Neuronal stem cell (in vitro differentiated cells): ENCODE measurements at regions not wholly inside any gene's neighbourhood (a gene's known extent, or its start where the extent isn't known, plus 50 kb on each side); places are given as distances from the start of the nearest gene placed in this dataset.

ENCODE experiments used
- DNase-seq: peaks from one replicate; pipeline ENCODE4 v3.0.0-alpha.2; 2013; ENCODE audit warnings: low spot score
- H2AFZ ChIP-seq: one replicate; pipeline ENCODE4 v1.6.1; 2013; ENCODE audit warnings: mild to moderate bottlenecking, low read length, inconsistent platforms
- H2AK5ac ChIP-seq: 2 replicates; pipeline ENCODE4 v1.6.1; 2013; ENCODE audit warnings: low read depth, mild to moderate bottlenecking, inconsistent platforms, low read length, moderate library complexity, mixed read lengths
- H2BK120ac ChIP-seq: 2 replicates; pipeline ENCODE4 v1.6.1; 2013; ENCODE audit warnings: low read depth, mild to moderate bottlenecking, inconsistent platforms, low read length, moderate library complexity, mixed read lengths
- H2BK12ac ChIP-seq: one replicate; pipeline ENCODE4 v1.6.1; 2013; ENCODE audit warnings: low read length, inconsistent platforms
- H2BK15ac ChIP-seq: 2 replicates; pipeline ENCODE4 v1.6.1; 2013; ENCODE audit warnings: mild to moderate bottlenecking, low read length, inconsistent platforms, mixed read lengths
- H2BK5ac ChIP-seq: one replicate; pipeline ENCODE4 v1.6.1; 2013; ENCODE audit warnings: inconsistent platforms, mild to moderate bottlenecking, low read length, moderate library complexity
- H3K14ac ChIP-seq: one replicate; pipeline ENCODE4 v1.6.1; 2013; ENCODE audit warnings: low read length, inconsistent platforms
- H3K18ac ChIP-seq: 2 replicates; pipeline ENCODE4 v1.6.1; 2013; ENCODE audit warnings: low read length, inconsistent platforms
- H3K23ac ChIP-seq: 2 replicates; pipeline ENCODE4 v1.6.1; 2013; ENCODE audit warnings: low read depth, mild to moderate bottlenecking, mixed read lengths, low read length, inconsistent platforms; ENCODE audit not compliant: poor library complexity
- H3K27ac ChIP-seq: replicated peaks from 3 replicates; pipeline ENCODE4 v1.5.1; 2013; ENCODE audit warnings: low read length, inconsistent platforms
- H3K27me3 ChIP-seq, 3 experiments: 2 replicates each; pipeline ENCODE4 v1.6.1; 2013; ENCODE audit warnings: low read length in 3 of 3, mild to moderate bottlenecking in 2 of 3, inconsistent platforms in 1 of 3, low read depth in 1 of 3, mixed read lengths in 1 of 3, moderate library complexity in 1 of 3; ENCODE audit not compliant: control insufficient read depth in 3 of 3, insufficient read depth in 3 of 3
- H3K36me3 ChIP-seq, 2 donors: replicated peaks in 1 of 2; 2 replicates each; pipeline ENCODE4 v1.6.1; 2013; ENCODE audit warnings: low read length in 2 of 2; ENCODE audit not compliant: control insufficient read depth in 2 of 2, insufficient read depth in 2 of 2
- H3K4ac ChIP-seq: 2 replicates; pipeline ENCODE4 v1.6.1; 2013; ENCODE audit warnings: inconsistent platforms, mild to moderate bottlenecking, low read length, moderate library complexity
- H3K4me1 ChIP-seq, 2 donors: 1 replicate in 1 of 2; 2 replicates in 1 of 2; pipeline ENCODE4 v1.6.1; 2013; ENCODE audit warnings: low read length in 2 of 2, low read depth in 1 of 2; ENCODE audit not compliant: control insufficient read depth in 2 of 2, insufficient read depth in 1 of 2
- H3K4me2 ChIP-seq: one replicate; pipeline ENCODE4 v1.6.1; 2013; ENCODE audit warnings: mild to moderate bottlenecking, low read length, inconsistent platforms; ENCODE audit not compliant: insufficient read depth, poor library complexity, severe bottlenecking
- H3K4me3 ChIP-seq, 2 donors: 2 replicates each; pipeline ENCODE4 v1.5.1; 2013; ENCODE audit warnings: low read length in 2 of 2, mild to moderate bottlenecking in 2 of 2, inconsistent platforms in 1 of 2, moderate library complexity in 1 of 2
- H3K79me1 ChIP-seq: one replicate; pipeline ENCODE4 v1.6.1; 2013; ENCODE audit warnings: low read depth, mild to moderate bottlenecking, inconsistent platforms, low read length, moderate library complexity
- H3K9ac ChIP-seq: one replicate; pipeline ENCODE4 v1.6.1; 2013; ENCODE audit warnings: mild to moderate bottlenecking, low read depth, low read length, inconsistent platforms; ENCODE audit not compliant: poor library complexity
- H3K9me3 ChIP-seq, 2 donors: replicated peaks in 1 of 2; 2 replicates each; pipeline versions ENCODE3 to v1.6.1; 2013; ENCODE audit warnings: low read length in 2 of 2, mild to moderate bottlenecking in 2 of 2, inconsistent platforms in 1 of 2, low read depth in 1 of 2, mixed read lengths in 1 of 2, moderate library complexity in 1 of 2; ENCODE audit not compliant: control insufficient read depth in 2 of 2, insufficient read depth in 1 of 2
- H4K8ac ChIP-seq: one replicate; pipeline ENCODE4 v1.6.1; 2013; ENCODE audit warnings: low read depth, mild to moderate bottlenecking, inconsistent platforms, low read length, moderate library complexity
- H4K91ac ChIP-seq: one replicate; pipeline ENCODE4 v1.6.1; 2013; ENCODE audit warnings: low read length, low read depth, mild to moderate bottlenecking, inconsistent platforms; ENCODE audit not compliant: poor library complexity
- WGBS, 2 donors: extraction: QIAGEN DNeasy Blood & Tissue Kit; methylation state at CpG; one replicate each; pipeline ENCODE4 v1.1.7; 2013; ENCODE audit warnings: missing lambda C conversion rate in 2 of 2, mixed read lengths in 1 of 2; ENCODE audit not compliant: insufficient read length in 2 of 2, insufficient replicate concordance in 1 of 2; ENCODE audit errors: extremely low coverage in 2 of 2; 5-methylcytosine and 5-hydroxymethylcytosine counted together

- H2BK15ac ChIP-seq, result no peak overlapping the region
- no peak overlapping the region for H4K8ac ChIP-seq
- no peak overlapping the region for H4K91ac ChIP-seq
- no peaks in the 10 kb centered on the region for H3K79me1 ChIP-seq
- no peak overlapping the region for H3K27ac ChIP-seq
- no peak overlapping the region for H3K4me3 ChIP-seq
- no peak for DNase-seq
- no peak overlapping the region for H2BK120ac ChIP-seq
- no peak overlapping the region for H3K4ac ChIP-seq
- no peak overlapping the region for H3K23ac ChIP-seq
- no peaks in the 10 kb centered on the region for H3K27me3 ChIP-seq
- no peak overlapping the region for H3K9ac ChIP-seq
- WGBS, 2 donors, result no CpG with 5 or more reads among the region's 3 CpGs
- H2AFZ ChIP-seq, result no peak overlapping the region
- no peak overlapping the region for H3K4me2 ChIP-seq
- H2BK12ac ChIP-seq, result no peak overlapping the region
- H3K36me3 ChIP-seq, result no peaks in the 10 kb centered on the region
- no peaks in the 10 kb centered on the region for H3K4me1 ChIP-seq
- H3K9me3 ChIP-seq, result peaks cover 0 to 2% of the 10 kb centered on the region in 2 donors
- H3K14ac ChIP-seq, result no peak overlapping the region
- H2AK5ac ChIP-seq, result no peak overlapping the region
- H2BK5ac ChIP-seq, result no peak overlapping the region
- no peak overlapping the region for H3K18ac ChIP-seq
These were observed 70.7 kb upstream of the LPAR1 start for GRCh38 chr9:111108946-111109345.

- H3K27me3 ChIP-seq, result peaks cover 0 to 7% (median 0%) of the 10 kb centered on the region in 3 experiments
- H3K4ac ChIP-seq, result no peak overlapping the region
- no peak overlapping the region for H4K91ac ChIP-seq
- H3K36me3 ChIP-seq, result no peaks in the 10 kb centered on the region
- H4K8ac ChIP-seq, result no peak overlapping the region
- H2AK5ac ChIP-seq, result no peak overlapping the region
- H3K27ac ChIP-seq, result no peak overlapping the region
- no peak overlapping the region for H3K4me3 ChIP-seq
- H2BK15ac ChIP-seq, result no peak overlapping the region
- no peak overlapping the region for H3K18ac ChIP-seq
- no CpG with 5 or more reads among the region's 9 CpGs for WGBS, 2 donors
- H3K4me2 ChIP-seq, result no peak overlapping the region
- peaks cover 0 to 2% of the 10 kb centered on the region in 2 donors for H3K9me3 ChIP-seq
- H2BK5ac ChIP-seq, result no peak overlapping the region
- no peak overlapping the region for H3K14ac ChIP-seq
- H3K9ac ChIP-seq, result no peak overlapping the region
- no peak overlapping the region for H2BK12ac ChIP-seq
- no peak overlapping the region for H2BK120ac ChIP-seq
- DNase-seq, result no peak
- no peaks in the 10 kb centered on the region for H3K79me1 ChIP-seq
- H3K4me1 ChIP-seq, result no peaks in the 10 kb centered on the region
- no peak overlapping the region for H3K23ac ChIP-seq
- no peak overlapping the region for H2AFZ ChIP-seq
These were observed 68.9 kb upstream of the LPAR1 start for GRCh38 chr9:111107141-111107540.

DNA sequence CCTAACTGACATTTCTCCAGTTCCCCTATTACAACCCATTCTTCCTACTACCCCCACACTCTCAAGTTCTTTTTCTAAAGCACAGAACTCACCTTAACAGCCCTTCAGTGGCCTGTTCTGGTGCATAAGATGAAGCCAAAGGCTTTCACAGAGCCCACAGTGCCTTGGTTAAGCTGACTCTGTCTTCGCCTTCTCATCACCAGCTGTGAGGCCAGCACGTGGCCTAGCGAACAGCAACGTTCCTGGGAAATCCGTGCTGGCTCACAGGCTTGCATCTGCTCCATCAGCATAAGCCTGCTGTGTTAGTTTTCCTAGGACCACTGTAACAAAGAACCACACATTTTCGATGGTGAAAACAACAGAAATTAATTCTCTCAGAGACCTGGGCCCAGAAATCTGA lies 67.9 kb upstream of the LPAR1 start:
- no peak for DNase-seq
- H3K36me3 ChIP-seq, result no peaks in the 10 kb centered on the region
- H3K9ac ChIP-seq, result no peak overlapping the region
- no peaks in the 10 kb centered on the region for H3K4me1 ChIP-seq
- no peak overlapping the region for H3K4ac ChIP-seq
- no peak overlapping the region for H3K4me2 ChIP-seq
- no peak overlapping the region for H2BK5ac ChIP-seq
- no peak overlapping the region for H2AK5ac ChIP-seq
- H2AFZ ChIP-seq, result no peak overlapping the region
- no CpG with 5 or more reads among the region's 6 CpGs for WGBS, 2 donors
- no peak overlapping the region for H3K18ac ChIP-seq
- no peak overlapping the region for H2BK15ac ChIP-seq
- H3K79me1 ChIP-seq, result no peaks in the 10 kb centered on the region
- H4K91ac ChIP-seq, result no peak overlapping the region
- no peak overlapping the region for H2BK12ac ChIP-seq
- H3K27me3 ChIP-seq, result peaks cover 0 to 8% (median 0%) of the 10 kb centered on the region in 3 experiments
- H3K9me3 ChIP-seq, result peaks cover 0 to 2% of the 10 kb centered on the region in 2 donors
- no peak overlapping the region for H3K14ac ChIP-seq
- no peak overlapping the region for H3K27ac ChIP-seq
- no peak overlapping the region for H2BK120ac ChIP-seq
- H3K4me3 ChIP-seq, result no peak overlapping the region
- no peak overlapping the region for H3K23ac ChIP-seq
- H4K8ac ChIP-seq, result no peak overlapping the region

- Histone ChIP-seq H3K4me1 (peaks cover 0 to 6% of the 10 kb centered on the region in 2 donors), H4K8ac (no peak overlapping the region), H3K79me1 (no peaks in the 10 kb centered on the region), H3K27me3 (peaks cover 0 to 24% (median 0%) of the 10 kb centered on the region in 3 experiments), H2BK12ac (no peak overlapping the region), H3K36me3 (no peaks in the 10 kb centered on the region), H2AK5ac (no peak overlapping the region), H3K23ac (no peak overlapping the region), H4K91ac (no peak overlapping the region), H3K14ac (no peak overlapping the region), H2BK5ac (no peak overlapping the region), H3K4me2 (no peak overlapping the region), H3K9me3 (no peaks in the 10 kb centered on the region), H2AFZ (no peak overlapping the region), H2BK15ac (no peak overlapping the region), H3K9ac (no peak overlapping the region), H3K18ac (no peak overlapping the region), H2BK120ac (no peak overlapping the region), H3K27ac (no peak overlapping the region), H3K4ac (no peak overlapping the region), H3K4me3 (no peak overlapping the region)
- no peak for DNase-seq
- WGBS, 2 donors, result 100% methylated on average over 2 of the region's 4 CpGs
These were observed 64.7 kb upstream of the LPAR1 start for GRCh38 chr9:111102793-111103464.
